Heart left ventricle (tissue), 13 donors: ENCODE measurements at regions not wholly inside any gene's neighbourhood (a gene's known extent, or its start where the extent isn't known, plus 50 kb on each side); places are given as distances from the start of the nearest gene placed in this dataset.

Source experiments
- CTCF ChIP-seq, 12 donors: fragments of 200-600 bp; sonication (generic) in 4 of 12; IDR thresholded peaks; one replicate each; pipeline versions ENCODE4 v1.5.0 to v1.8.0; 2018 to 2022; ENCODE audit warnings: antibody characterized with exemption in 12 of 12, mild to moderate bottlenecking in 5 of 12
- POLR2A ChIP-seq, 2 donors: fragments of 450-650 bp; IDR thresholded peaks; one replicate each; pipeline ENCODE4 v1.6.1; 2017; ENCODE audit warnings: antibody characterized with exemption in 2 of 2, mild to moderate bottlenecking in 2 of 2, moderate library complexity in 2 of 2
- donor health status: ischemic (EF 13 %, LVEDD 7.1; RV severe dilation, severe dysfunction).
- donor health status: DM: no; HTN: yes; CAD: no.
- donor health status: DM: no; HTN: no; CAD: no.
- donor health status: ischemic (EF 25% LVEDD 6.9; RV normal size, moderate dysfunction).
- donor health status: ischemic (EF 25% LVEDD 5.7; RV mildly dilated, moderate dysfunction).
- donor health status: ischemic (EF 35%, LVEDD 5.7; RV mildly dilated, moderate dysfunction).
- donor health status: nonischemic (EF 11% LVEDD 7.7; RV severe dilation, severe dysfunction).
- donor health status: DM: yes; HTN: yes; CAD: no.
- donor health status: PGD.
- donor health status: ischemic (EF 29% LVEDD 5.4; RV normal size, mild dysfunction).
- donor health status: nonischemic (EF 23%, LVEDD 6.1; RV moderate dilation, normal function).

GRCh38 chr3:56975567-56975966 is 84.9 kb upstream of the SPATA12 start:
- no peak for TF ChIP-seq POLR2A (IDR thresholded peaks at IDR 0.05)
- TF ChIP-seq CTCF (IDR thresholded peaks at IDR 0.05), result no peak
